WTC11 (cell line): ENCODE measurements at regions not wholly inside any gene's neighbourhood (a gene's known extent, or its start where the extent isn't known, plus 50 kb on each side); places are given as distances from the start of the nearest gene placed in this dataset.

Source experiments
- ATAC-seq: fragments of 200-7000 bp; cut with Tn5 transposase; 2 replicates; pipeline ENCODE4 v1.10.0; 2021; ENCODE audit warnings: mild to moderate bottlenecking, moderate library complexity
- CTCF ChIA-PET: fragments of 300-600 bp; sonication (Branson Sonifier 250); formaldehyde crosslinking; loops from one replicate; lab custom pipeline; 2021; ENCODE audit warnings: antibody characterized with exemption; lab: Charles Lee
- POLR2A ChIA-PET: fragments of 350-600 bp; sonication (Branson Sonifier 250); formaldehyde crosslinking; loops from one replicate; lab custom pipeline; 2021; ENCODE audit warnings: antibody characterized with exemption; lab: Charles Lee
- DNase-seq: peaks from one replicate; pipeline ENCODE4 v3.0.0; 2021; ENCODE audit warnings: low spot score
- H3K27ac Mint-ChIP-seq: 2 replicates; pipeline ENCODE4 v1.8.0; 2021; ENCODE audit warnings: mixed read lengths
- H3K27me3 Mint-ChIP-seq: 2 replicates; pipeline ENCODE4 v1.8.0; 2021; ENCODE audit warnings: low read depth, mild to moderate bottlenecking, moderate library complexity, mixed read lengths
- H3K36me3 Mint-ChIP-seq: 2 replicates; pipeline ENCODE4 v1.8.0; 2021; ENCODE audit warnings: mixed read lengths
- H3K4me1 Mint-ChIP-seq: 2 replicates; pipeline ENCODE4 v1.8.0; 2022; ENCODE audit warnings: mixed read lengths
- H3K4me3 Mint-ChIP-seq: 2 replicates; pipeline ENCODE4 v1.8.0; 2021; ENCODE audit warnings: mild to moderate bottlenecking, moderate library complexity, mixed read lengths
- H3K9me3 Mint-ChIP-seq: 2 replicates; pipeline ENCODE4 v1.8.0; 2021; ENCODE audit warnings: mixed read lengths
- AFF4 ChIP-seq: sonication (generic); formaldehyde crosslinking; IDR thresholded peaks from 2 replicates; pipeline ENCODE4 v1.8.1; 2023; ENCODE audit warnings: mild to moderate bottlenecking, missing genetic modification reagents, borderline replicate concordance
- AR ChIP-seq: fragments of 250-450 bp; sonication (Bioruptor Pico); IDR thresholded peaks from 2 replicates; pipeline ENCODE4 v1.9.0; 2021; ENCODE audit warnings: mild to moderate bottlenecking
- CDX4 ChIP-seq: fragments of 250-450 bp; sonication (Bioruptor Pico); IDR thresholded peaks from 2 replicates; pipeline ENCODE4 v1.9.0; 2021; ENCODE audit warnings: moderate library complexity, mild to moderate bottlenecking, inconsistent platforms, borderline replicate concordance
- ESRRA ChIP-seq: sonication (generic); formaldehyde crosslinking; IDR thresholded peaks from 2 replicates; pipeline ENCODE4 v1.8.1; 2022; ENCODE audit warnings: mild to moderate bottlenecking, missing genetic modification reagents, borderline replicate concordance
- GRHL2 ChIP-seq: fragments of 250-450 bp; sonication (Bioruptor Pico); IDR thresholded peaks from 2 replicates; pipeline ENCODE4 v1.8.0; 2022; ENCODE audit warnings: mild to moderate bottlenecking, moderate library complexity; ENCODE audit not compliant: insufficient replicate concordance, severe bottlenecking
- IRF2 ChIP-seq: sonication (generic); formaldehyde crosslinking; IDR thresholded peaks from 2 replicates; pipeline ENCODE4 v1.8.0; 2022; ENCODE audit warnings: low read depth, missing genetic modification reagents, borderline replicate concordance
- KAT7 ChIP-seq: sonication (generic); formaldehyde crosslinking; IDR thresholded peaks from 2 replicates; pipeline ENCODE4 v1.8.1; 2023; ENCODE audit warnings: missing genetic modification reagents, mild to moderate bottlenecking, borderline replicate concordance
- NR3C1 ChIP-seq: sonication (generic); formaldehyde crosslinking; conservative IDR thresholded peaks from 2 replicates; pipeline ENCODE4 v1.8.1; 2023; ENCODE audit warnings: low read depth, mild to moderate bottlenecking, missing genetic modification reagents
- RELA ChIP-seq: sonication (generic); formaldehyde crosslinking; IDR thresholded peaks from 2 replicates; pipeline ENCODE4 v1.8.1; 2022; ENCODE audit warnings: missing genetic modification reagents, mild to moderate bottlenecking, borderline replicate concordance
- SMAD3 ChIP-seq: sonication (generic); formaldehyde crosslinking; IDR thresholded peaks from 2 replicates; pipeline ENCODE4 v1.8.0; 2022; ENCODE audit warnings: missing genetic modification reagents, mild to moderate bottlenecking, borderline replicate concordance
- TCF7 ChIP-seq: sonication (generic); formaldehyde crosslinking; IDR thresholded peaks from 2 replicates; pipeline ENCODE4 v1.8.0; 2022; ENCODE audit warnings: mild to moderate bottlenecking, low read depth, missing genetic modification reagents, moderate library complexity
- TEAD1 ChIP-seq: sonication (generic); formaldehyde crosslinking; IDR thresholded peaks from 2 replicates; pipeline ENCODE4 v1.8.0; 2022; ENCODE audit warnings: mild to moderate bottlenecking, missing genetic modification reagents
- USF2 ChIP-seq: sonication (generic); formaldehyde crosslinking; IDR thresholded peaks from 2 replicates; pipeline ENCODE4 v1.8.1; 2023; ENCODE audit warnings: mild to moderate bottlenecking, missing genetic modification reagents, moderate library complexity
- ZNF416 ChIP-seq: fragments of 250-450 bp; sonication (Bioruptor Pico); IDR thresholded peaks from 2 replicates; pipeline ENCODE4 v1.9.0; 2021; ENCODE audit warnings: mild to moderate bottlenecking, inconsistent platforms
- ZNF512 ChIP-seq: sonication (generic); formaldehyde crosslinking; IDR thresholded peaks from 2 replicates; pipeline ENCODE4 v1.8.1; 2022; ENCODE audit warnings: missing genetic modification reagents, borderline replicate concordance

- TF ChIP-seq AFF4 (CRISPR knock-in tag) (no peak), ZNF416 (CRISPR knock-in tag) (no peak), RELA (CRISPR knock-in tag) (no peak), TEAD1 (CRISPR knock-in tag) (no peak), ESRRA (no peak), USF2 (CRISPR knock-in tag) (no peak)
These were observed 166.8 kb upstream of the COL8A1 start (continued) for GRCh38 chr3:99471353-99472323.

- CTCF ChIA-PET: no interaction called here
- TF ChIP-seq GRHL2 (CRISPR knock-in tag): no peak
- no peak for TF ChIP-seq CDX4 (CRISPR knock-in tag)
- TF ChIP-seq TCF7 (CRISPR knock-in tag): no peak
- TF ChIP-seq NR3C1: no peak
- TF ChIP-seq ZNF512 (CRISPR knock-in tag): no peak
- TF ChIP-seq AR (CRISPR knock-in tag): no peak
- no peak for TF ChIP-seq KAT7 (CRISPR knock-in tag)
- no peak for TF ChIP-seq IRF2 (CRISPR knock-in tag)
- TF ChIP-seq SMAD3 (CRISPR knock-in tag): no peak
- DNase-seq (no peak), ATAC-seq (no peak)
- Mint-ChIP-seq H3K27me3 (no peaks in the 10 kb centered on the region), H3K4me3 (no peak overlapping the region), H3K27ac (no peak overlapping the region), H3K36me3 (no peaks in the 10 kb centered on the region), H3K9me3 (no peaks in the 10 kb centered on the region), H3K4me1 (no peaks in the 10 kb centered on the region)
- POLR2A ChIA-PET: no interaction called here
These were observed 167.6 kb upstream of the COL8A1 start for GRCh38 chr3:99470841-99471240.
